ENCODE measurements at regions not wholly inside any gene's neighbourhood (a gene's known extent, or its start where the extent isn't known, plus 50 kb on each side); places are given as distances from the start of the nearest gene placed in this dataset.

DNA sequence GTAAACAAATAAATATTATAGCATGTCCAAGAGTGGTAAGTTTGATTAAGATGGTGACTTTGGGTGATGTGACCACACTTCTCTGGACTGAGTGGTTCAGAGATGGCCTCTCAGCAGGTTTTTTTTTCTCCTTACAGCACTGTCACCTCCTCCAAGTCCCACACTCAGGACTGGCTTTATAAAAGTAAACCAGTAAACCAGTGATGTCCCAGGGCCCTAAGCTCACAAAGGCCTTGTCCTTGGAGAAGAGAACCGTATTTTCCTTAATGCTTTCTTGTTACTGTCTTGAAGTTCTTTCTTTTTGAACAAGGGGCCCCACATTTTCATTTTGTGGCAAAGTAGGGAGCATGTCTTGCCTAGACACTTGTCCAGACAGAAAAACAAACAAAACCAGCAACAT lies 274.0 kb downstream of the MYCN start:
- no peak for TF ChIP-seq TAF1 (IDR thresholded peaks at IDR 0.05; ENCODE audit: borderline replicate concordance, insufficient read depth, low read length)
- TF ChIP-seq, protein P1, sequence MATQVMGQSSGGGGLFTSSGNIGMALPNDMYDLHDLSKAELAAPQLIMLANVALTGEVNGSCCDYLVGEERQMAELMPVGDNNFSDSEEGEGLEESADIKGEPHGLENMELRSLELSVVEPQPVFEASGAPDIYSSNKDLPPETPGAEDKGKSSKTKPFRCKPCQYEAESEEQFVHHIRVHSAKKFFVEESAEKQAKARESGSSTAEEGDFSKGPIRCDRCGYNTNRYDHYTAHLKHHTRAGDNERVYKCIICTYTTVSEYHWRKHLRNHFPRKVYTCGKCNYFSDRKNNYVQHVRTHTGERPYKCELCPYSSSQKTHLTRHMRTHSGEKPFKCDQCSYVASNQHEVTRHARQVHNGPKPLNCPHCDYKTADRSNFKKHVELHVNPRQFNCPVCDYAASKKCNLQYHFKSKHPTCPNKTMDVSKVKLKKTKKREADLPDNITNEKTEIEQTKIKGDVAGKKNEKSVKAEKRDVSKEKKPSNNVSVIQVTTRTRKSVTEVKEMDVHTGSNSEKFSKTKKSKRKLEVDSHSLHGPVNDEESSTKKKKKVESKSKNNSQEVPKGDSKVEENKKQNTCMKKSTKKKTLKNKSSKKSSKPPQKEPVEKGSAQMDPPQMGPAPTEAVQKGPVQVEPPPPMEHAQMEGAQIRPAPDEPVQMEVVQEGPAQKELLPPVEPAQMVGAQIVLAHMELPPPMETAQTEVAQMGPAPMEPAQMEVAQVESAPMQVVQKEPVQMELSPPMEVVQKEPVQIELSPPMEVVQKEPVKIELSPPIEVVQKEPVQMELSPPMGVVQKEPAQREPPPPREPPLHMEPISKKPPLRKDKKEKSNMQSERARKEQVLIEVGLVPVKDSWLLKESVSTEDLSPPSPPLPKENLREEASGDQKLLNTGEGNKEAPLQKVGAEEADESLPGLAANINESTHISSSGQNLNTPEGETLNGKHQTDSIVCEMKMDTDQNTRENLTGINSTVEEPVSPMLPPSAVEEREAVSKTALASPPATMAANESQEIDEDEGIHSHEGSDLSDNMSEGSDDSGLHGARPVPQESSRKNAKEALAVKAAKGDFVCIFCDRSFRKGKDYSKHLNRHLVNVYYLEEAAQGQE (IDR thresholded peaks at IDR 0.05; ENCODE audit: insufficient read depth in 1 of 2, low read depth in 2 of 2, low read length in 2 of 2): no peak
- no peak for TF ChIP-seq POLR2AphosphoS5 (IDR thresholded peaks at IDR 0.05; ENCODE audit: low read depth, low read length)
